GM18907 (cell line): ENCODE measurements at regions not wholly inside any gene's neighbourhood (a gene's known extent, or its start where the extent isn't known, plus 50 kb on each side); places are given as distances from the start of the nearest gene placed in this dataset.
"Not testable (repeated sequence)": the region's sequence is repeated elsewhere in the genome, so short reads cannot be mapped to it uniquely, and the experiment has no call there.

Experiments
- ATAC-seq: cut with Tn5 transposase; IDR thresholded peaks from one replicate; pipeline ENCODE4 v1.9.1; 2021; ENCODE audit warnings: mild to moderate bottlenecking, moderate library complexity; ENCODE audit not compliant: unreplicated experiment

DNA sequence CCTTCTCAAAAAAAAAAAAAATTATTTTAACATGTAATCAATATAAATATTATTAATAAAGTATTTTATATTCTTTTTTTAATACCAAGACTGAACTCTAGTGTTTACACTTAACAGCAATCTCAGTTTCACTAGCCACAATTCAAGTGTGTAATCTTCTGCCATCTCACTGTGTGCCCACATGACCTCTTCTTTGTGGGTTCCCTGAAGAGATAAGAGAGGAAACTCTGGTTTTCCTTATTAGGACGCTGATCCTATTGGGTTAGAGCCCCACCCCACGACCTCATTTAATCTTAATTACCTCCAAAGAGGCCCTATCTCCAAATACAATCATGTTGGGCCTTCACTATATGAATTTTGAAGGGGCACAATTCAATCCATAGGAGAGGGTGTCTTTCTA is 177.6 kb downstream of the STK31 start:
- no peak for ATAC-seq

DNA sequence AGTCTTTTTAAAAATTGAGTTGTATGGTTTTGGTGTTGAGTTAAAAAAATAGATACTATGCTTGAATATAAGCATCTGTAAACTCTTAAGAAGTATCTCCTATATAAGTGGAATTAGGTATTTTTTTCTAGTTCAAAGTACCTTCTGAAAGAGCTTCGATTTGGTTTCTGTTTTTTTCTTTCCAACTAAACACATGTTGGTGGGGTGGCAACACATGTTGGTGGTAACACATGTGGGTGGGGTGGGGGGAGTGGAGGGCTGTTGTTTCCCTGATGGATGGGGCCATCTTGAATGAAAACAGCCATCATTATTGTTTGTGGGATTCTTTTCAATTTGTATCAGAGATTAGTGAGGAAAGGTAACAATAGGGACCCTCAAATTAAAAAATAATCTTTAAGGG is 178.9 kb downstream of the STK31 start:
- no peak for ATAC-seq

DNA sequence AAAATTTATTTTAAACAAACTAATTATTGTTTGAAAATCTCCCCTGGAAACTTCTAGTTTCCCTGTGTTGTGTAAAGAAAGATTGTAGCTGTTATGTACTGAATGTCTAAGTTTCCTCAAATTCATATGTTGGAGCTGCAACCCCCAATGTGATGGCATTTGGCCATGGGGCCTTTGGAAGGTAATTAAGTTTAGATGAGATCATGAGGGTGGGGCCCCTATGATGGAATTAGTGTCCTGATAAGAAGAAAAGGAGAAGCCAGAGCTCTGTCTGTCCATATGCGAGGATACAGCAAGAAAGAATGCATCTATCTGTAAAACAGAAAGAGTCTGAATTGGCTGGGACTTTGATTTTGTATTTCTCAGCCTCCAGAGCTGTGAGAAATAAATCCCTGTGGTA is 179.5 kb downstream of the STK31 start:
- no peak for ATAC-seq

DNA sequence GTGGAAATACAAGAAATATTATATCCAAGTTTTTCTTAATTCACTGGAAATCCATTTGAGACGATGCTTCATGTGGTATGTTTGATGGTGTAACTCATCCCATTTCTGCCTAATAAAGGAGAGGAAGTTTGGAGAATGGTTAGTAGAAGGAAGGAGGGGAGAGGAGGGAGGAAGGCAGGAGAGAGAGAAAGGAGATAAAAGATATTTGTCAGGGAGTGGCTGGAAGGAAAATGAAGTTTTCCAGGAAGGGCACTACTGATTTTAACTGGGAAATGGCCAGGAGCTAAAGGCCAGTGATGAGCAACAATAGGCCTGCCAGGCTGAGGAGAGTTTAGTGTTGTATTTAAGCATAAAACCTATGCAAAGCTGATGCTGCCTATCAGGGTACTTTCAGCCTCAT is 182.0 kb downstream of the STK31 start:
- no peak for ATAC-seq

DNA sequence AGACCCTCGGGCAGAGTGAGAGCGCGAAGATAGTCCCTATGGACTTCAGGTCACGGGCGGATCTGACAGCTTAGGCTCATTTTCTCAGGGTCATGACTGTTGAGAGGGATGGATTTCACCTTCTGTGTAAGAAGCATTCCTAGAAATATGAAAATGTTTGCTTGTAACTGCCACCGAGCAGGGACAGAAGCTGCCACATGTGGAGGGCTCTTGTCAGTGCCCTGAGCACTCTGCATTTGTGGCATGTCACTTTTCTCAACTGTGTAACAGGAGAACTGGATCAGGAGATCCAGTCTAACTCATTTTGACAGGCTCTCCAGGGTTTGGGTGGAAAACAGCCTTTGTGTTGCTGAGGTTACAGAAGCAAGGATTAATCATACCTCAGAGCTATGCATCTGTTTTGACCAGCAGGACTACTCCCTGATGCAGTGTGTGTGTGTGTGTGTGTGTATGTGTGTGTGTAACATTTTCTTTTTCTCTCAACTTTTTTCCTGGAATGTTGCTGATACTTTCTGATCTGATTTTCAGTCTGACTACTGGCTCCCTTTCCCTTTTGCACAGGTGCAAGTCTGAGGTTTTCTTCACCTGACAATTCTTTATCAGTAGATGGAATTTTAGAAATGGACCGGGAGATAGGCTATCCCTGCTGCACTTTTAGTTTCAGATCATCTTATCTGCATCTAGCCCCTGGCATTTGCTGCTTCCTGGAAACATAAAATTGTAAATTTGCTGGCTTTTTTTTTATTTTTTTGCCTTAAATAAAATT is 183.3 kb downstream of the STK31 start:
- ATAC-seq = no peak

DNA sequence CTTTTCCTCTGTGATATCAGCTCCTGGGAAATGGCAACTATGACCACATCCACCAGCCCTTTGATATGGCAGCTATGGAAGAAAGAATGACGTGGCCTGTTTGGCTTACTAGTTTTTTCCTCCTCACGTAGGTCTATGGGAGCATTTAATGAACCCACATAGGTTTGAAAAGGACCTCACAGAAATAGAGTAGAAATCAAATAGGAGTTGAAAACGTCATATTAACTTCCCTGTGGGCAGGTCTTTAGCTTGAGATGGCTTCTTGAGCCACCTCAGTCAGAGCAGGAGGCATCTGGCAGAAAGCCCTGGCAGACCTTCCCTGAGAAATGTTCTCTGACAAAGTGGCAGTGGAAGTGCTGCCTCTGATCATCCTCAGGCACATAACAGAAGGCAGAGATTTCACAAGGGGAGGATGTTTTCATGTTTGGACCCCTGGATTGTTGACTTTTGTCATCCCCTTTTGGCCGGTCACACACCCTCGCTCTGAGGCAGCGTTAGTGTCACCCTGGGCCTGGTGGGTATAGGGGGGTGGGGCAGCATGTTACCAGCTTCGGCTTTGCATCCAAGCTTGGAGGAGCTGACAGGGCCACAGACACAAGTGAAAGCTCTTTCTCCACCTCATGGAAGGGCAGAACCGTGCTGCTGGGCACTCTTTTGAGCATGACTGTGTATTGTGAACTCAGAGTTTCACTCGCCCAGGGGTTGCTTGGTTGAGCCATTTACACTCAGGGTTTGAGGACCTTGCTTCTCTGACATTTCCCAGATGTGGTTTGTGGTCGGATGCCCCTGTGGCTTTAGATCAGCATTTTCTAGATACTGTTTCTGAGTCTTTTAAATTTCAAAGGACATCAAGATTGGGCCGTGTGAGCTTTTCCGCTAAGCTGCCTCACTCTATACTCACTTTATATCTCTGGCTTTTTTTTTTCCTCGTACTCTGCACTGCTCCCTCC is 184.2 kb downstream of the STK31 start:
- peak; percentile 77 for ATAC-seq

DNA sequence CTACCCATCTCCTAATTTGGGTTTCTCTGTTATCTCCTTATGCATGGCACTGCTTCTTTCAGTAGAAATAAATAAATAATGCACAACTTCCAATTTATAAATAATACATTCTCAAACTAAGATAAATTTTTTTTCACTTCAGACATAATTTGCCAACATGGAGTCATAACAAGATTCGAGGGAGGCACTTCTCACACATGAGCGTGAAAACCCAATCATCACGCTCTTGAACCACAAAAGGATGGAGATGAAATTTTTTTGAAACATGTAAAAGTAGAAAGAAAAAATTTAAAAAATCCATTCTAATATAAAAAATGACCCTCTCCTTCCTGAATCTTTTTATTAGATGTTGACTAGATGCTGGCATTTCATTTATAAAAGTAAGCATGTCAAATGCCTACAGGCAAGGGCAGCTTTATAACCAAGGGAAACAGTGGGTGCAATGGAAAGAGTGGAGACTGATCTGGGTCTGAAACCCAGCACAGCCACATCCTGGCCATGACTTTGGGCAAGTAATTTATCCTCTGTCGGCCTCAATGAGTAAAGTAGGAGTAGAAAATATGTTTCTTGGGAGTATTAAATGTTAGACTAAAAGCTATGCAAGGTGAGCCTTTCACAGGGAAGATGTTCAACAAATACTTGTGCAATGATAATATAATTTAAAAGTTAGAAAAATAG is 185.0 kb downstream of the STK31 start:
- no peak for ATAC-seq

DNA sequence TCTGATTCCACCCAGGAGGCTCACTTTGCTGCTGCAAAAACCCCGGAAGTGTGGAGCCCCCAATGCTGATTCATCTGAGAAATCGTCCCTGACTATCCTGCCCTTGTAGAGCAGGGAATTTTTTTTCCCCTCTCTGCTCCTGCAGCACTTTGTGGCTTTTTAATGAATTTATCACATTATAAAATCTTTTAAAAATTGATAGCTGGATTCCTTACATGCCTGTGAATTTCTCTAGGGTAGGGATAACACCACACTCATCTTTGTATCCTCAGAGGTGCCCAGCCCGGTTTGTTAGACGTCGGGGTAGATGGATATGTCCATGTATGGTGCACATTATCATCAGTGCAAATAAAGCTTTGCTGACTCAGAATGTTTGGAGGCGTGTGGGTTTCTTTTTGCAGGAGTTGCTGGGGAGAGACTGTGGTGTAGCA is 185.7 kb downstream of the STK31 start:
- no peak for ATAC-seq

DNA sequence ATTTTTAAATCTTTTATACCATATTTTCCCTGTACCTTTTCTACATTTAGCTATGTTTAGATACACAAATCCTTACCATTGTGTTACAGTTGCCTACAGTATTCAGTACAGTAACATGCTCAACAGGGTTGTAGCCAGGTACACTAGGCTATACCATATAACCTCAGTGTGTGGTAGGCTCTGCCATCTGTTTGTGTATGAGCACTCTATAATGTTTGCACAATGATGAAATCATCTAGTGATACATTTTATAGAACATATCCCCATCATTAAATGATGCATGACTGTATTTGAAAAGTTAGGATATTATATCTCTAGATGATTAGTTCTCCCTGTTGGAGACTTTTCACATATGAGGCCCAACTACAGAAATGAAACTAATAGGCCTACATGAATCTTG is 188.6 kb downstream of the STK31 start:
- no peak for ATAC-seq

DNA sequence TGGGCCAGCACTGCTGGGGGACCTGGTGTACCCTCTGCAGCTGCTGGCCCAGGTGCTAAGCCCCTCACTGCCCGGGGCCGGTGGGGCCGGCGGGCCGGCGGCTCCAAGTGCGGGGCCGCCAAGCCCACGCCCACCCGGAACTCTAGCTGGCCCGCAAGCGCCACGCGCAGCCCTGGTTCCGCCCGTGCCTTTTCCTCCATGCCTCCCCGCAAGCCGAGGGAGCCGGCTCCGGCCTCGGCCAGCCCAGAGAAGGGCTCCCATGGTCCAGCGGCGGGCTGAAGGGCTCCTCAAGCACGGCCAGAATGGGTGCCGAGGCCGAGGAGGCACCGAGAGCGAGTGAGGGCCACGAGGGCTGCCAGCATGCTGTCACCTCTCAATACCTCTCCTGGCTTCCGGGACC is 194.9 kb downstream of the STK31 start:
- ATAC-seq = not testable (repeated sequence)

DNA sequence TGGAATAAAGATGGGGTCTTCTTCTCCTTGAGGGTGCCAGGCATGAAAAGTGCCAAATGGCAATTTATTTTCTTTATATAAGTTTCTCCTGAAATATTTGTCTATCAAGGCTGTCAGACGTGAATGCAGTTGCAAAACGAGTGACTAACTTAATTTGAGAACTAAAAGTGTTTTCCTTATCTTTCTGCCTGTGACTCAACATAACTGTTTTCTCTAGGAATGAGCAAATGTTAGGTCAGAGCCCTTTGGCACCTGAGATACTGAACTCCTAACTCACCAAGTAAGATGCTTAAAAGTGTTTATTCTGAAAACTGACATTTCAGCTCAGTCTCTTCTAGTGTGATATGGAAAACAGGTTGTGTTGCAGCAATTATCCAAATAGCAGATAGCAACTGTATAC is 197.0 kb downstream of the STK31 start:
- ATAC-seq = no peak

DNA sequence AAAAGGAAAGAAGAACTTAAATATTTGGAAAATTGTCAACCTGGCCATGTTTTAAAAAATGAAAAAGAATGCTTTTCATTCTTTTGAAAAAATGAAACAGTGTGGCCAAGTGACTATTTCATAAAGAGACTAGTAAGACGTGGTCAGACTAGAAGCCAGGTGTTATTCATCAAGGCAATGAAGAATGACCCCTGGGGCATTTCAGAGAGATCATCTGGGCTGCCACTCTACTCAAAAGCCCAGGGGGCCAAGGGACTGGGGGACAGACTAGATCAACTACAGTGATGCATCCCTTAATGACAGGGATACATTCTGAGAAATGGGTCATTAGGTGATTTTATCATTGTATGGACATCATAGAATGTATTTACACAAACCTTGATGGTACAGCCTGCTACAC is 199.4 kb downstream of the STK31 start:
- no peak for ATAC-seq

DNA sequence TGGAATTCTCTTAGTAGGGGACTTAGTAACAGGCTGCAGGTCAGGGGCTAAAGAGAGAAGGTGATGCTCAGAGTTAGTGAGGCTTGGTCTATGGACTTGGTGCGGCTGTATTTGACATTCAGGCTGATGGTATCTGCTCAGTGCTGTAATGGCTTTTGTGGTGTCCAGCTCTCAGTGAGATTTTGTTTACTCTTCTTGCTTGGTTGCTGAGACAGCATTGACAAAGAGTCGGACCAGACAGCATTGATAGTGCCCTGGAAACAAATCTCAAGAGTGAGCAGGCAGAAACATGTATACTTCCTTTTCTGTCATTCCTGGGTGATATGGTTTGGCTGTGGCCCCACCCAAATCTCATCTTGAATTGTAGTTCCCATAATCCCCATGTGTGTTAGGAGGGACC is 202.0 kb downstream of the STK31 start:
- no peak for ATAC-seq

DNA sequence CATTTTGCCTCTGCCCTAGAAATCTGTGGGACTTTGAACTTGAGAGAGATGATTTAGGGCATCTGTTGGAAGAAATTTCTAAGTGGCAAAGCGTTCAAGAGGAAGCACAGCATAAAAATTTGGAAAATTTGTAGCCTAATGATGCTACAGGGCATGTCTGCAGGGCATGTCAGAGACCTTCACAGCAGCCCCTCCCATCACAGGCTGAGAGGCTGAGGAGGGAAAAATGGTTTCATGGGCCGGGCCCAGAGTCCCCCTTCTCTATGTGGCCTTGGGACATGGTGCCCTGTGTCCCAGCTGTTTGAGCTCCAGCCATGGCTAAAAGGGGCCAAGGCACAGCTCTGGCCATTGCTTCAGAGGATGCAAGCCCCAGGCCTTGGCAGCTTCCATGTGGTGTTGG is 203.0 kb downstream of the STK31 start:
- no peak for ATAC-seq

DNA sequence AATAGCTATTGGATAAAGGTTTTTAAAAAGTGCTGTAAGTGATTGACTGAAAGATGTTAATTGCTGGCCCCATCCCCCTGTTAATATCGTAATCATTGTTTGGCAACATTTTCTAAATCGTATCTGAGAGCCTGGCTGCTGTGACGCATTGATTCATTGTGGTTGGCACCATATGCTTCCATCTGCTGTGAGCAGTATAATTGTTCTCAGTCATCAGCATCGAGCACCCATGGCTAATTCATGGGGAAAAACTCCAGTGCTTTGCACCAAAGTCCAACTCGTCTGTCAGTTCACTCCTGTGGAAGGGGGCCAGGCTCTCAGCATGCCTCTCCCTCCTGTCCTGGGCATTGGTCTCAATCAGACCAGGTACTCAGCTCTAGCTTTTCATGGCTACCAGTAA is 205.2 kb downstream of the STK31 start:
- ATAC-seq = no peak

DNA sequence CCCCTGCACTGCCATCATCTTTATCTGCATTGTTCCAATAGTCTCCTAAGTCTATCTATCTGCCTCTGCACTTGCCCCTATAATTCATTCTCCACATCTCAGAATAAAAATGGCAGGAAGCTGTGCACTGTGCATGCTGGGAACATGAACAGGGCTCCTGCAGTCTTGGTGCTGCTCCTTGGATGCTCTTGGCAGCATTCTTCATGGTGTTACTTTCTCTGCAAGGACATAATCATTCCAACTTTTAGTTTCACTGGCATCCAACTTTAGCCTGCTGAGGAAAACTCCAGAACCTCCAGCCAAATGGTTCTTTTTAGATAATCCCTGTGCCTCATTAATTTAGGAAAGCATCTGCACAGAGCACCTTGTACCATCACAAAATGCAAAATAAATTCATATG is 208.3 kb downstream of the STK31 start:
- no peak for ATAC-seq

DNA sequence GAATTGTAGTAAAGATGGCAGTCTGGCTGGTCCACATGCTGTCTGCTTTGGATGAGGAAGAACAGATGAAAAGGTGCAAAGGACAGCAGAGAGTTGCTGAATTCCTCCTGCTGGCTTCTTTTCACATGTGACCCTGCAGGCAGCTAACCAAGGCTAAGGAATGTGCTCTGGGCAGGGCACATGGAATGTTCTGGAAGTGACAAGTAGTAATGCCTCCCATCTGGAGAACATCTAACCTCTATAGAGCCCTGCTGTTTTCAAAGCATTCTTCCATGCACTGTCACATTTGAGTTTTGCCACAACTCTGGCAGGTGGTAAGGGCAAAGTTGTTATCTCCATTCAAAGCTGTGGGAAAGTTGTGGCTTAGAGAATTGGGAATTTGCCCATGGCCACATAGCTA is 208.8 kb downstream of the STK31 start:
- ATAC-seq = no peak

DNA sequence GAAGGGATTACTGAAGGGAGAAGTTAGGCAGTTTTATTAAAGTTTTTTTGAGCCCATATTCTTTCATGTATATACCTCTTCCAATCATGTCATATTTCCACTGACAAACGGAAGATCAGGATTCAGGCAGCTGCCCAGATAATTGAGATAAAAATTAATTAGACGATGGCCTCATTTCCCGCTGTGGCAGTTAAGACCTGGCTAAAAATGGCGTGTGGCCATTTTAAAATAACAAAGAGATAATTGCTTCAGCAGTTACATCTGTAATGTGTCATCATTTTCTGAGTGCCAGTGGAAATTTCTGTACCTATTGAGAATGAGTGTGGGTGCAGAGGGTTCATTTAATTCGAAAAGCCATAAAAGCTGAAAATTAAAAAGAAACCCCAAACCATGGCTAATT is 215.1 kb downstream of the STK31 start:
- no peak for ATAC-seq

DNA sequence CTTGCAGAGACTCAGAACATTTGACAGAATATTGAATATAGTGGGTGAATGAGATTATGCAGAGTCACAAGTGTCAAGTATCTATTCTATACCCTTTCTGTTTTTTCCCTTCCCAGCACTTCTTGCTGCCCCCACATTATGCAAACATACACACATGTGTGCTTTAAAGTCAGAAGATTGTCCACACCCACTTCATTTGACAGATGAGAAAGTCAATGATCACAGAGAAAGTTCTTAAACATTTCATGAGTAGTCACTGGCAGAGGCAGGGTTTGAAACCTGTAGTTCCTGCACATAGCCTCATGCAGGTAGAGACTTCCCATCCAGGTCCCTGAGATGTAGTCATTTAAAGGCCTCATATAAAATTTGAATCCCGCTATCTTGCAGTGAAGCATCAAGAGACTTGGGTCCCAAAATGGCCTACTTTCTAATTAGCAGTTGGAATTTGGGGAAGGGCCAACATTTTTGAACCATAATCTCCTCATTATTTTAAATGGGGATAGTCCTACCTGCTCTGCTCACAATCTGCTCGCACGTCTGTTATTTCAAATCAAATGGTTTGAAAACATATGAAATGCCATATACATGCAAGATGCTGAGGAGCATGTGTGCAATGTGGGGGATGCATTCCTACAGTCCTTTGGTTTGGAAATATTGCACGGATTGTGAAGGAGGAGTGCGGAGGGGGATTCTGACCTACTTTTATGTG is 217.8 kb downstream of the STK31 start:
- no peak for ATAC-seq

DNA sequence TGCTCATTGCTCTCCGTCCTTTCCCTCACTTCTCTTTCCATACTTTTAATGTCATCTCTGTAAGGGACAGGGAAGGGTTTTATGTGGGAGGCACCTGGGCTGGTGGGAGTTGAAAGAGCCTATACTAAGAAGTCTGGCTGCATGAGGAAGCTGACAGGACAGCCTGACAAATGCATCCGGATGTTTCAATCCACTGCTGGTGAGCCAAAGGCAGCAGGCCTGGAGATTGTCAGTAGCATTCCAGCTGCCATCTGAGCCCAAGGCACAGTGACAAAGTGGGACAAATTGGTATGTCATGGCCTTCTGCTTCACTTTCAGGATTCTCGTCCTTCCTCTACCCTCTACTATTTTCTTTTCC is 218.4 kb downstream of the STK31 start:
- no peak for ATAC-seq

DNA sequence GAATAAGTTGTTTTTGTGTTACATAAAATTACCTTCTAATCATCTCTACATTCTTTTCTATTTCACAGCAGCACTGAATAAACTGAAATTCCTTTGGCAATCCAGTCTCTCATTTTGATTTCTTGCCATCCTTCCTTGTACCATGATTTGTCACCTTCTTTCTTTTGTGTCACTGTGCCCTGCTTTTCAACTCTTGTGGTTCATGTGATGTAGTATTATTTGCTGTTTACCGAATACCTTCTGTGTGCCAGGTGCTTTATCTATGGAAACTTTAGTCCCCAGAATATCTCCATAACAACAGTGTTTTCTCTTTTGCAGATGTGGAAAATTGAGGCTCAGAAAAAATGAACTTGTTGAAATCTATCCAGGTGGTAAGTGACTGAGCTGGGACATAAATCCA is 220.3 kb downstream of the STK31 start:
- ATAC-seq = no peak
